KG1 (cell line): ENCODE measurements at regions not wholly inside any gene's neighbourhood (a gene's known extent, or its start where the extent isn't known, plus 50 kb on each side); places are given as distances from the start of the nearest gene placed in this dataset.
A peak's percentile ranks its signal among the peaks of the same experiment; 100 is the strongest.

Experiments used
- DNase-seq: peaks from one replicate; lab custom pipeline; 2025; lab: John Stamatoyannopoulos, UW

DNA sequence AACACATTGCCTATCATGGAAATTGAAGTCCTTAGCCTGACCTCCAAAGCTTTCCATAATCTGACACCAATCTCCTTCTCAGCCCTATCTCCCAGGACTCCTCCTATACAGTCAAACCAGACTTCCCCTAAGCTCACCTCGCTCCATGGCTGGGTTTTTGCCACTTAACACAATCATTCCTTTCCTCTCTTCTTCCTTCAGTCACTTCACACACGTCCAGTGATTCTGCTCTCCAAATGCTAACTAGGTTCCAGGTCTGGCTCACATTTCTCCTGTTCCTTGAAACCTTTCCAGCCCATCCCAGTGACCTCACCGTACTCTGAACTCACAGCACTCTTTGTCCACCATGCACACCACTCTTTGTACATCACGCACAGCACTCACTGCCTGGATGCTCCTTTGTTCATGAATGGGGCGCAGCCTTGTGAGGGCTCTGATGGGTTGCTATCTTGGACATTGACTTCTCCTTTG, 98.4 kb downstream of the GLUL start:
- no peak for DNase-seq

DNA sequence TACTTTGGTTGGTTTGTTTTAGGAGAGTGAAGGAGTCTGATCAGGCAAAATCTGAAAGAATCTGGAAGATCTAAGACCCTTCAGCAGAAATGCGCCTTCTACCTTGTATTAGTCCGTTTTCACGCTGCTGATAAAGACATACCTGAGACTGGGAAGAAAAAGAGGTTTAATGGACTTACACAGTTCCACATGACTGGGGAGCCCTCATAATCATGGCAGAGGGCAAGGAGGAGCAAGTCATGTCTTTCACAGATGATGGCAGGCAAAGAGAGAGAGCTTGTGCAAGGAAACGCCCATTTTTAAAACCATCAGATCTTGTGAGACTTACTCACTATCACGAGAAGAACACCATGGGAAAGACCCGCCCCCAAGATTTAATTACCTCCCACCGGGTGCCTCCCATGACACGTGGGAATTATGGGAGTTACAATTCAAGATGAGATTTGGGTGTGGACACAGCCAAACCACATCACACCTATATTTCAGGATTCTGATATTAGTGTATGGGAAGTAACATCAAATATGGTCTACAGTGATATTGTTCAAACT, 99.3 kb downstream of the GLUL start:
- no peak for DNase-seq

DNA sequence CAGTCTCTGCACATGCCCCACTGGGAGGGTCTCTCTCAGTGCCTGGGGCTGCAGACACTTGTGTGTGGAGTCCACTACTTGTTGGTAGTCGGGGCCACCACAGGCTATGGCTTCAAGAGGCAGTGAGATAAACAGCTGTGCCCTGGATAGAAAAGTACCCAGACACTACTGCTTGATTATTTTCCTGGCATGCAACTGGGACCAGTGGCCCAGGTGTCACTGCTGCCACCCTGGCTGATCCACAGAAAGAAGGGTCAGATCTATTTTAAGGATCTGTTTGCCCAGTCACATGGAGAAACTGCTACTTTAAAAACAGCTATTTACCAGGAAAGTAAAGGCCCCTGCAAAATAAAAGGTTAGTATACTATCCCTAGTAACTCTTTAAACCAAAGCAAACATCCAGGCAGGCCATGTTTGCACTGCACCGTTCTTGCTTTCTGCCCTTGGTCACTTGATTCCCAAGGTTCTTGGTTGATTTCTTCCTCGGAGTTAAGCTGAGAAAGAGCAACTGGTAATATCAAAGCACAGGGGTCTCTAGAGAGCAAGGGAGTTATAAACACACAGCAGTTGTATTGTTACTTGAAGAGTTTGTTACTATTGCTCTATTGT, 99.9 kb downstream of the GLUL start:
- no peak for DNase-seq

DNA sequence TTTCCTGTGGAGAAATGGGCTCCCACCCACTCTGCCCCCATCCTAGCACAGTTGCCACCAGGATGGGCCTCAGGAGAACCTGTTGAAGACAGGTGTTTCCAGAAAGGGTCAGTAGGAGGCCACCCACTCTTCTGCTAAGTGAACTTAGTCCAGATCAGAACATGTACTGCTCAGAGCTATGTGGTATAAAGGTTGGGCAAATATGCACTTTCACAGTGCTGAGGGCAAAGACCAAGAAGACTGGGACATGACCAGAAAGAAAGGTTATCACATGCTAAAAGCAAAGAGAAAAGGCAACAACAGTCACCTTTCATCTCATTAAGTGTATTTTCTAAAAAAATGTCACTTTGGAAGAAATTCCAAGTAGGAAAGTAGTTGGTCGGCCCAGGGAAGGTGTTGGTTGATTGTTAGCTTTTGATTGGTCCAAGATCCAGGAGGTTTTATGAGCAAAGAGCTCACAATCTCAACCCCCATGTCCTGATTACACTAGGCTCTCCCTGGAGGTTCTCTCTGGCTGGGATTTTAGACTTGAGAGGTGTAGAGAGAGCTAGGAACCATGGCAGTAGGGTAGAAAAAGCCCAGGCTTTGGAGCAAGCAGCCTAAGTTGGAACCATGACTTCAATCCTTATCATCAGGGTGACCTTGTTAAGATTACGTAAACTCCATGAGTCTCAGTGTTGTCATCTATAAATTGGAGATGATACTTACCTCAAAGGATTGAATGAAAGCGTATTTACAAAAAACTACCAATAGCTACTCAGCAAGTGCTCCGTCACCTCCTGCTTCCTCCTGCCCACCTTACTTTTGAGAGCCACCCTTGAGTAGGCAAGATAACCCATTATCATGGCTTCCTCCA, 102.6 kb downstream of the GLUL start:
- no peak for DNase-seq

DNA sequence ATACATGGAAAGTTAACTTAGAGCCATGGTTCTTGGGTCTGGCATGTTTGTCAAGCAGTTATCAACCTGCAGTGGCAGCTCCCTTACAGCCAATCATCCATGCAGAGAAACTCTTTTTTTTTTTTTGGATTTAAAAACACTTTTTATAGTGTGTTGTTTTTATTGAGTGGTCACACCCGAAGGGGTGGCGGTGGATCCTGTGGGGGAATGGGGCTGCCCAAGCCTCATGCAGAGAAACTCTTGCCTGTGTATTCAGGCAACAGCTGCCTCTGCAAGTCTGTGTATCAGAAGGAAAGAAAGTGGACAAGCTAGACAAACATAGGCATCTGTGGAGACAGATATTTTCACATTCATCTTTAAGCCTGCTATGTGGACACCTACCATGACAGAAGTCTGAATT, 104.8 kb downstream of the GLUL start:
- no peak for DNase-seq

DNA sequence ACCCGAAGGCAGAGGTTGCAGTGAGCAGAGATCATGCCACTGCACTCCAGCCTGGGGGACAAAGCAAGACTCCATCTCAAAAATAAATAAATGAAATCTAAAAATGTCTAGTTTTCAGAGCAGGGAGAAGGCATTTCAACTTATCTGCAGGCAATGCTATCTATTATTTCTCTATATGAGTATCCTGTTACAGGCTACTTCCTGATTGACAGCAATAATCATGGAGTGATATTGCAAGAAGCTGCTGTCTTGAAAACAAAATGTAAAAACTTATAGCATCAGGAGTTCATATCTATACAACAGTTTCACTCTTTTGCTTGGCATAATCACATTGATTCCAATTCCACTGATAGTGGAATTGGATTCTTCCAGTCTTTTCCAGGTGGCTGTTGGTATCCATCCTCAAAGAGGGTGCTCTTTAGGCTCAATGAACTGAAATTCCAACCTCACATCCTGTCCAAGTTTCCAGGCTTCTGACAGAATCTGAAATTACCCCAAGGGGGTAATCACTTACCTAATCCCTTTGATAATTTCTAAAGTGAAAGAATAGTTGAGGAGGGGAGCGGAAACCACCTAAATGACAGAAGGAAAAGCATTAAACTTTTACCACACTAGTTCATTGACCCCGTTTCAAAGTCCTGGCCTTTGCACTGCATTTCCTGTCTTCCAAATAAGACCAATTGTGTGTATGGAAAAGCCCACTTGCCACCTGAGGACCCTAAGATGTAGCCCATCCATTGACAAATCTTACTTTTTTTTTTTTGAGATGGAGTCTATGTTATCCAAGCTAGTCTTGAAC, 107.6 kb downstream of the GLUL start:
- DNase-seq, result no peak

DNA sequence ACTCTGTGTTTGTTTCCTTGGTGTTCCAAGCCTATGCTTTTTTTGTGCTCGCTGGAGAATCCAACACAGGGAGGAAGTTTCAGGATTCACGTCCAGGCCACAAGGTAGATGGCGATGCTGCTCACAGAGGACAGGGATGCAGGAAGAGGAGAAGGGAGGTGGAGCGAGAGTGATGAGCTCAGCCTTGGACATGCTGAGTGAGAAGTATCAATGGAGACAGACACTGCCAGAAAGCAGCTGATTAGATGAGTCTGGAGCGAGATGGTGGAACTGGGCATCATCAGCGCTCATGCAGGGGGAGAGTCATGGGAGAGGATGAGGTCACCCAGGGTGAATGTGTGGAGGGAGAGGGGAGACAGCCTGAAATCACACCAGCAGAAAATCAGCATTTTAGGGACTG, 110.0 kb downstream of the GLUL start:
- DNase-seq, result no peak

DNA sequence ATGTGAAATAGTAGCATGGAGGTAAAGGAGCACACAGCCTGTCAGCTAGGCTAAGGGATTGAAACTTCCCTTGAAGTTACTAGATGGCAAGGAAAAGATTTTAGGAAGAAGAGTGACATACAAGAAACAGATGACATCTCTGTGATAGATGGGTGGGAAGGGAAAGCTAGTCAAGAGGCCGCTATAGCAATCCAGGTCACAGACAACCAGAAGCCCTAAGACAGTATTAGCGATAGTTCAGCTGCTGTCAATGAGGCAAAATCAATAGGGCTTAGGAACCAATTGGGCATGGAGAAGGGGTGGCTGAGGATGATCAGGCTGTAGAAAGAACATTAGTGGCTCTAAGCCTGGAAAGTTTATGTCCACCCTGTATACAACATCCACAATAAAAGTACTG, 111.1 kb downstream of the GLUL start:
- DNase-seq, result no peak

DNA sequence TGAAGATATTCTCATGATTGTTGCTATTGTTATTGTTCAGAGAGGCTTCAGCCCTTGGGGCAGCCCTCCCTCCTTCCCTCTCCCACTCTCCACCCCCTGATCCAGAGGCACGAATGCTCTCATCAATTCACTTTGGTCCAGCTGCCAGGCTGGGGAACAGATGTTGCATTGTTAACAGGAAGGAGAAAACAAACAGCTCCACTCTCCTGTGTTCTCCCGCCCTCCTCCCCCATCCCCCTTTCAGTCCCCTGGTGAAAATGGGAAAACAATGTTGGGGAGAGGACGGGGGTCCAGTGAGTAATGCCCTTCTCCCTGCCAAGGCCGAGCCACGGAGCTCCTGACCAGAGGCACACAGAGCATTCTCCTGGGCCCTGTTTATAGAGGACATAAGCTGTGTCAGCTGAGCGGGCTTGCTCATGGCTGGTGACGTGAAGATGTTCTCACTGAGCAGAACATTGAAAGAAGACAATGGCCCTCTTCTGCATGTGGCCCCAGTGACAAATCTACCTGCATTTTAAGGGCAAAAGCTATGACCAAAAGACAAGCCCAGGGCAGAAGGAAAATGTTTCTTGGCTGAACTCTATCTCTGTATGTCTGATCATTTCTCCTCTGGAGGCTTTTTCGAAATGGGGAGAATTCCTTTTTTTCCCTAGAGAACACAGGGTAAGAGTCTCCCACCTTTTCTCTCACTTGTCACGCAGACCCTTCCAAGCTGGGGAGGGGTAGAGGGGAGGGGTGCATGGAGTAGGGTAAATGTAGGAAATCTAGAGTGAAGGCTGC, 111.7 kb downstream of the GLUL start:
- DNase-seq, result no peak

DNA sequence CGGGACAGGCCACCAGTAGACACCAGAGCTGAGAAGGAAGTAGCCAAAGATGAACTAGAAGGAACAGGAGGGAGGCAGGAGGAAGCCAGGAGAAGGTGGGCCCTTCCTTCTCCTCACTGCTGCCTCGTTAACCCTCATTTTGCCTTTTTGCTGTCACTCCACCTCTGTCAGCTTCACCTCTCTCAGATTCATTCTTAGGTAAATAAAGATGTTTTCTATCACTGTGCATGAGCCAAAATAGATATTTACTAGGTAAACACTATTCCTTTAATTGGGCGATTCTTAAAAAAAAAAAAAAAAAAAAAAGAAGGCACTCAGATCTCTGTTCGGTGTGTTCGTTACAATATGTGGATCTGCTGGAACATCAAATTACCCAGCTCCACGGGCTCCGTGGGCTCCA, 112.3 kb downstream of the GLUL start:
- no peak for DNase-seq

DNA sequence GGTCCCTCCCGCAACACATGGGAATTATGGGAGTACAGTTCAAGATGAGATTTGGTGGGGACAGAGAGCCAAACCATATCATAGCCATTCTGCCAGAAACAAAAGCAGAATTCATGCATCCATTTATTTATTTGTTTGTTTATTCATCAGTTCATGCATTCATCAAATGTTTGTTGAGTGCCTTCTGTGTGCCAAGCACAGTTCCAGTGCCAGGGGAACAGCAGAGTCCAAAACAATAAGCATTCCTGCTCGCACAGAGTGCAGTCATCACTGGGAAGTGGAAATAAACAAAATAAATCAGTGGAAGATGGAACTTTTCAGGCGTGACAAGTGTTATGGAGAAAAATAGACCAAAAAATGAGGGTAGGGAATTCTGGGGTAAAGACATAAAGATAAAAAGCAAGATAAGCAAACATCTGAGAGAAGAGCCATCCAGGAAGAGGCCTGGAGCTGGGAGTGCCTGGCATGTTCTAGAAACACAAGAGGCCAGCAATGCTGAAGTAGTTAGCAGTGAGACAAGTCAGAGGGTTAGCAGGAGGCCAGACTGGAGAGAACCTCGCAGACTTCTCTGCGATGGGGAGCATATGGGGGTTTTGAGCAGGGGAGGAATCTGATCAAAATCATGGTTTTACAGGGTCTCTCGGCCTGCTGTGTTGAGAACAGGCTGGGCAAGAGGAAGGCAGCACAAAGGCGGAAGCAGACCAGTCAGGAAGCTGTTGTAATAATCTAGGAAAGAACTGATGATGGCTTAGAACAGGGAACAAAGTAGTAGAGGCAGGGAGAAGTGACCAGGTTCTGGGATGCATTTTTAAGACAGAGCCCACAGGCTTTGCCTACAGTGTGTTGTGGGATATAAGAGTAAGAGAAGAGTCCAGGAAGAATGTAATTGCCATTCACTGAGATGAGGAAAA, 113.2 kb downstream of the GLUL start:
- DNase-seq, result no peak

DNA sequence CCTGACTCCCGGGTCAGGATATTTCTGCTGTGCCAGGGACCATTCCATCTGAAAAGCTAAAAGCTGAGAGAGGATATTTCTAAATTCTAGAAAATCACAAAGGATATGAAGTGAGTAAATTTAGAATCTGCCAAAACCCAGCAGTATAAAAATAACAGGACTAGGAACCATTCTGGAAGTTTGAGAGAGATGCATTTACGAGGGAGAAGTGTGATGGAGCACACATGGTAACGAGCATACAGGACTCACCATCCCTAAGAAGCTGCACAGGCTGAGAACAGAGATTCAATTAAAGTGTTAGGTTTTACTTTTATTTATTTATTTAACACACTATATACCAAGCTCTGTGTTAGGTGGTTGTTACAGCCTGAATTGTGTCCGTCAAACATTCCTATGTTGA, 116.3 kb downstream of the GLUL start:
- DNase-seq, result no peak

DNA sequence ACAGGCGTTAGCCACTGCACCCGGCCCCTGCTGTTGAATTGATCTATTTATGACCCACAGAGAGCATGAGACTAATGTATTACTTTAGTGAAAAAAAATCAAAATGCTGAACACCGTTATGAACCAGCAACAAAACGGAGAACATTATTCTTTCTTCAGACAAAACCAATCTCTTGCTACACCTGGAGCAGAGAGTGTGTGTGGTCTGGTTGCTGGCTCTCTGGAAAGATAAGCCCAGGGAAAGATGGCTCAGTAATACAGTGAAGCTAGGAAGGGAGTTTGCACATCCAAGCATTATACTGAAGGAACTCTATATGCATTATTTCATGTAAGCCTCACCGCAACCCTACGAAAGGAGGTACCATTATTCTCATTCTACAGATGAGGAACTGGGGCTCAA, 117.0 kb downstream of the GLUL start:
- DNase-seq, result no peak

DNA sequence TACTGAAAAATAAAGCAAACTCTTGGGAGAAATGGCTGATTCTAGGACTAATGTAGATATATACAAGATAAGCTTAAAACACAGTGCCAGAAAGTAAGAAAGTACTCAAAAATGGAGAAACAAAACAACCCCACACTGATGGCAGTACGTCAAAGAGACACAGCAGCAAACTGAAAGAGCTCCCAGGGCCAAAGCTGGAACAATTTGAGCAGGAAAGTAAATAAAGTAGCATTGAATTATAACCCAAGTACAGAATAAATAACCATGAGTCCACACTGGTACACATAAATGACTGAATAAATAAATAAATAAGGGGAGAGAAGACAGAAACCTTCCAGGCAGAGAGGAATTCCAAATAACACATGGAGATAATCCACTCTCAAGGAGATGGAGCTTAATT, 120.9 kb downstream of the GLUL start:
- no peak for DNase-seq

DNA sequence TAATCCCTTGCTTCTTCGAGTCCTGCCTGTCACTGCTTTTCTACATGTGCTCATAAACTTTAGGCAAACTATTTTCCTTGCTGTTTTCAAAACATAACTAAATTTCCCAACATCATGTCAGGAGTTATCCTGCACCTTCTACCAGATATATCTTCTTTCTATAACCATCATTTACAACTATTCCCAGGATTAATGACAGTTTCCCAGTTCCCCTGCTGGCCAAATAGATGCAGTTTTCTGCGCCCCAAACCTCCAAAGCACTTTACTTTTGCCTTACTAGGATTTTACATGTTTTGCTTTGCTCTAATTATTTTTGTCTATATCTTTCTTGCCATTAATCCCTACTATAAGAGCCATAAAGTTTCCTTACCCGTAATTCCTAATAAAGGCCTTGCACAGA, 122.5 kb downstream of the GLUL start:
- no peak for DNase-seq

DNA sequence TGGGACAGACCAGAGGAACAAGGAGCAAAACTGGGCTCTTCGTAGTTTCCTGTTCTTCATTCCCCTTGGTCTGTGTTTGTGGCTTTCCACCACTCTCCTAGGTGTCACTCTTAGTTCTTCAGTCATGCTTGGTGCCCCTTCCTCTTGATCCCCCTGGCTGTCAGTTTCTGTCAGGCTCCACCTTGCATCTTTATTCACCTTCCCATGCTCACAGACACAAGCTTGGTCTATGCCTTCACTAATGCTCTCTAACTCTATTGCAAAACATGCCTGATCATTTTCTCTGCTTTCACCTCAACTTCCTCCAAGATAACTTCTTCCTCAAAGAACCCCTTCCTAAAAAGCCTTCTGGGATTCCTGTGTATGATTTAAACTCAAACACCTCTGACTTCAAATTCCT, 122.9 kb downstream of the GLUL start:
- peak; percentile 21 for DNase-seq

DNA sequence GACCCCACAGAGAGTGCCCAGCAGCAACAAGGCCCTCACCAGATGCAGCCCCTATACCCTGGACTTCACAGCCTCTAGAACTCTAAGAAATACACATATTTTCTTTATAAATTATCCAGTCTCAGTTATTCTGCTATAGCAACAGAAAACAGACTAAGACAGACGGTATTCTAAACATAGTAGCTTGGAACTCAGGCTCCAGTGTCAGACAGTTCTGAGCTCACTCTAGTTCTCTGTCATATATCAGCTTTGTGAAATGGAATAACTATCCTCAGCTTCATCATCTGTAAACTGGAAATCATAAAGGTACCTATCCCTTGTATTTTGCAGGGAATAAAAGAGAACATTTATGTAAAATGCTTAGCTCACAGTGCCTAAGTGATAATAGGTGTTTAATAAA, 127.4 kb downstream of the GLUL start:
- DNase-seq, result no peak

DNA sequence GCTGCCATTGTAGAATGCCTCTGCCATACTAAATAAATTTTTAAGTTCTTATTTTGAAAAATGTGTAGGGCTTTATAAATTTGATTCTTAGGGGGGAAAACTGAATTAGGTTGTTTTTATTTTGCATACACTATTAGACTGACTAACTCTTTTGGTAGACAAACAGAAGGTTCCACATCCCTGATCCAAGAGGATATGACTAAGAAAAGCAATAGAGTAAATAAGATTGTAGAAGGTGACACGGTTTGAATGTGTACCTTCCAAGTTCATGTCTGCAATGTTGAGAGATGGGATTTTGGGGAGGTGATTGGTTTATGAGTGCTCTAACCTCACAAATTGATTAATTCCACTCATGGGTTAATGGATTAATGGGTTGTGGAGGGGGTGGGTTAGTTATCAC, 127.9 kb downstream of the GLUL start:
- no peak for DNase-seq

DNA sequence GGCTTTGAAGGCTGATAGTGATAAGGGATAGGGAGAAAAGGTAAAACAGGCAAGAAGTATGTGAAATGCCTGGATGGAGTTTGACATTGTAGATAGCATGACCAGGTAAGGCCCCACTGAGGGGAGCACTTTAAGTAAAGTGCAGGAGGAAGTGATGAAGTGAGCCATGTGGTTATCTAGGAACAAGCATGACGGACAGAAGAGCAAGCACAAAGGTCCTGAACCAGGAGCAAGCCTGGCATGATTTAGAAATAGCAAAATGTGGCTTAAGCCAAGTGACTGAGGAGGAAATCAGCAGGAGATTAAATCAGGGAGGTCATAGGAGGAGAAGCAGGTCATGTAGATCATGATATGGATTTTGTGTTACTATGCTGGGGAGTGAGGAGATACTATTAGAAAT, 129.2 kb downstream of the GLUL start:
- DNase-seq, result peak; percentile 30

DNA sequence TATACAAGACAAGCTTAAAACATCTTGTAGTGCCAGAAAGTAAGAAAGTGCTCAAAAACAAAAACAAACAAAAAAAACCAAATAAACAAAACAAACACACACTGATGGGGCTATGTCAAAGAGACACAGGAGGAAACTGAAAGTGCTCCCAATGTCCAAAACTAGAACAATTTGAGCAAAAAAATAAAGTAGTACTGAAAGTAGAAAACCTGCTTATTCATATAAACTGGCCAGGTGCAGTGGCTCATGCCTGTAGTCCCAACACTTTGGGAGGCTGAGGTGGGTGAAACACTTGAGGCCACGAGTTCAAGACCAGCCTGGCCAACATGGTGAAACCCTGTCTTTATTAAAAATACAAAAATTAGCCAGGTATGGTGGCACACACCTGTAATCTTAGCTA, 129.9 kb downstream of the GLUL start:
- DNase-seq, result no peak

DNA sequence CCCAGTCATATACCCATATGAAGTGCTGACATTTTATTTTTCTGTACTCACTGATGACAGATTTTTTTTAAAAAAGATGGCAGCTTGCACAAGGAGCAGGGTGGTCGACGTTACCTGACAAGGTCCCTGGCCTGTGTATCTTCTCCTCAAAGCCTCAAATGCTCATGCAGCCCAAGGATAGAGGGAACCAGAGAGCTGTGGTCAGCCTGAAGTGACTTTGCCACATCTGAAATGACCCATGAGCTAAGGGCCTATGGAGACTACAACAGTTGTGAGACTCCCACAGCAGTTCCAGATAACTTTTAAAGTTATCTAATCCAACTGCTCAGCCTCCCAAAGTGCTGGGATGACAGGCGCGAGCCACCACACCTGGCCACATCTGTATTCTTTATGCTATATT, 131.1 kb downstream of the GLUL start:
- DNase-seq, result no peak
